NCI-H510A treated with DMSO at 0.1 percent for 48 hours (cell line): ENCODE measurements at regions not wholly inside any gene's neighbourhood (a gene's known extent, or its start where the extent isn't known, plus 50 kb on each side); places are given as distances from the start of the nearest gene placed in this dataset.
"Not testable (repeated sequence)": the region's sequence is repeated elsewhere in the genome, so short reads cannot be mapped to it uniquely, and the experiment has no call there.

Source experiments
- DNase-seq: peaks from one replicate; lab custom pipeline; 2025; lab: John Stamatoyannopoulos, UW

DNA sequence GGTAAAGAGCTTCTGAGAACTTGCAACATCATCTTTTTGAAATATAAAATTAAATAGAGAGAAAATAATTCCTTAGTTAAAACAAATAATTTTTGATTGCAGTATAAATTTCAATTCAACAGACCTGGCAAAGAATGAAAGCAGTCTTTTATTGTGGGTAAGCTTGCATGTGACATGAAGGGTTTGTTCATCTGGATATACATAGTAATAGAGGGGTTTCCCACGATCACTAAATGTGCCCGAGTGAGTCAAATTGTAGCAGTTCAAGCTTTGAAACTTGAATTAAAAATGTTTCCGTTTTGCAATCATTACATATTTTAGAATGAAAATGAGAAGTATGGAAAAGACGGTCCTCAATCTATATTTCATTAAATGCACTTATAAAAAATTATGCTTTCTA, 658.4 kb upstream of the MBL2 start:
- no peak for DNase-seq

DNA sequence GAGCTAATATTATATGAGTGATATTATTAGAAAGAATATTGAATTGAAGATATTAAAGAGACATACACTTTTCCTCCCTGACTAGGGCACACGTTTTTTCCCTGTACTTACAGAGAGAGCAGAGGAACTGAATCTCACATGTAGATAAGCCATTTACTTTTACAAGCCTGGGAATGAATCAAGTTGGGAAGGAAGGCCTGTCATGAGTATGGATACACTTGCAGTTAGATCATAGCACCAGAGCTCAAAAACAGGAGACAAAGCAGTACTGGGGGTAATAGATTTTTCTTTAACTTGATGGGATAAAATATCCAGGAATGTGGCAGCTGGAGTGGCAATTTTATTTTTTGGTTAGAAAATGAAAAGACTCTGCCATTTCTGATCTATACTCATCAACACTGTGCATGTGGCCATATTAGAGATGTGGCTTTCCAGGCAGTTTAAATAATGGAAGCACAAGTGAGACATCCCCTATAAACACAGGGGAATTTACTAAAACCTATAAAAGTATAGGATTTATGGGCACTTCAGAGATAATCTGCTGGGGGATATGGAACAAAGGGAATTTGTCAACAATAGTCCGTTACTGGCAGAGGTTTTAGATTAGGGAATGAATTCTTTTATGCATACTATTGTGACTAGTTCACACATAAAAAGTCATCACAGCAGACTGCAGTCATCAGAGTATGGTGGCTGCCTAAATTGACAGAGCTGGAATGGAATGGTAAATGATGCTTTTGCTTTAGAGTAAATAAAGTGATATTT, 657.7 kb upstream of the MBL2 start:
- DNase-seq = no peak

- no peak for DNase-seq
Measured at GRCh38 chr10:53422223-53422888, 649.8 kb upstream of the MBL2 start.

- no peak for DNase-seq
Measured at GRCh38 chr10:53412651-53413050, 640.1 kb upstream of the MBL2 start.

GRCh38 chr10:53406532-53406931, 633.9 kb upstream of the MBL2 start:
- DNase-seq = no peak

DNA sequence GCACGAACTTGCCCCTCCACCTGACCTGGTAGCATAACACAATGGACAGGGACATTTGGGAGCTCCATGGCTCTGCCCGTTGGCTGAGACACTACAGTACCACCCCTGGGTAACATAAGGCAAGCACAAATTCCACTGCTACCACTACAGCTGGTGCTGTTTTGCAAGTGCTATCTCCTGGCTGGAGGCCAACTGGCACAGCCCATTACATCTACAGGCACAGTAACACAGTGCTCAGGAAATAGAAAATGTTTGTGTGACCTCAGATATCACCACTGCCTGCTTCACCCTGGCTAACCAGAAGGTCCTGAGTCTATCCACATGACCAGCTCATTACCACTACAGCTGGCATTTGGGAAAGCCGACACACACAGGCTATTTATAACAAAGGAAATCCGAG, 631.1 kb upstream of the MBL2 start:
- peak; percentile 2 for DNase-seq

DNA sequence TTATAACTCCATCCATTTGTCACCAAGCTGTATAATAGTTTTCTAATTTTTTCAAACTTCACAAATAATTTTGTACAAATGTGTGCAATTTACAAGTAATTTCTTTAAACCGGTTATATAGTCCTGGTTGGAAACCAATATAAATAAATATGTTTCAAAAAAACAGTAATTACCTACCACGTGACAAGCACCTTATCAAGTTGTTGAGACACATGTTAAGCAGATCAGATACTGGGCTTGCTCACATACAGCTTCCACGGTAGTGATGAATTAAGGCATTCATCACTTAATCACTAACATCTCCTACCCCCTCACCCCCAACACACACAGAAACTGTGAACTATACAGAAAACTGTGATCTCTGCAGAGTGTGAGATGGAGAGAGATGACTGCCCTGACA, 630.0 kb upstream of the MBL2 start:
- DNase-seq = no peak

DNA sequence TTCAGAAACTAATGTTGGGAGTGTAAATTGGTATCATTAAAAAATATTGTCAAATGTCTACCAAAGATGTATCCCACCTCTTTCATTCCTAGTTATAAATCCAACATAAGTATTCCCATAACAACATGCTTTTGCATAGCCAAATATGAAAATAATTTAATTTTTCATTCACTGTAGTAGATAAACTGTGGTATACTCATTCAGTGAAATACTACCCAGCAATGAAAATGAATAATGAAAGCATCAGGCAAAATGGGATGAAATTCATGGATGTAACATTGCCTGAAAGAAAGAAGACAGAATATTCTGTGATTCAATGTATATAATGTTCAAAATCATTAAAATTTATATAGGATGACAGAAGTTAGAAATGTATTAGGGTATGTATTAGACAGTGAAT, 629.0 kb upstream of the MBL2 start:
- DNase-seq = no peak

GRCh38 chr10:53396876-53397275, 624.3 kb upstream of the MBL2 start:
- DNase-seq = no peak

DNA sequence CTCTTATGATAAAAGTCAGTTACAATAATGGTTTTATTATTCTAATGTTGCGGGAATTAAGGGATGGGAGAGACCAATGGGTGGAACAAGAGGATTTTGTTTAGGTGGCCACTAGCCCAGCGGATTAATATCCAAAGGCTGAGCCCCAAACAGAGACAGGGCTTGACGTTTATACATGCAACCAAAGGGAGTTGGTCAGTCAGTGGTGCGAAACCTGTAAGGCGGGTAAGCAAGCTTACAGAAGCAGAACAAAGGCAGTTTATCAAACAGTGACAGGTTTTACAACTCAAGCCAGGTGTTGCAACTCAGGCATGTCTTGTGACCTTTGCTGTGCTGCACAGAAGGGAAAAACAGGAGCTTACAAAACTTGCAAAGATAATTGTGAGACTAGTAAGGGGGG, 622.9 kb upstream of the MBL2 start:
- no peak for DNase-seq

DNA sequence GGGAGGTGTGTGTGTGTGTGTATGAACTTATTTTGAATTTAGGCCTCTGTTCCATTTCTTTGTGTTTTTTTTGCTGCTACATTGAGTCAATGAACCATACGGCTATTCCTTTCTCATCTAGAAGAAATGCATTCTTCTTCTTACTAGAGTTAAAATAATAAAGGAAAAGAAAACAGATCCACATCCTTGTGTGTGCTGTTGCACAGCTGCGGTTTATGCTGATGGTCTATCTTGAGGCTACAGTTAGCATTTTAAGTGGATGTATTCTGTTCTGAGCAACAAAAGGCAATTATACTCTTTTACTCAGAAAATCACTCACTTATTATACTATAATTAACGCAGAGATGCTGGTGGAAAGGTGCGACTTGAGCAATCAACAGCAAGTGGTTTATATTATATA, 615.0 kb upstream of the MBL2 start:
- DNase-seq = no peak

DNA sequence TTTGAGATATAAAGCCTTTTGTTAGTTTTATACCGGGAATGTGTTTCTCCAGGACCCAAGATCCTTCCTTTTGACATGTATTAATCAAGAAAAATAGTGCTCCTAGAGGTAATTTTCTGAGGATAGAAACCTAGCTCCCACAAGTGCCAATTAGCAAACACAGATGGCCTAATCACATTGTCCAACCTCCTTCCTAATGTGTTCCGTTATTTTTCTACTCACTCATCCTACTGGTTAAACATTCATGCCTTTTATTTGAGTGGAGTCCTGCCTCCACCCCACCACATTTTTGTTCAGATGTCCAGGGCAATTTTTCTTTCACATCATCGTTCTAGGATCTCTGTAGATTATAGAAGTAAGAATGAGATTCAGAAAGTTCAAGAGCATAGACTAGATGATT, 610.0 kb upstream of the MBL2 start:
- DNase-seq = no peak

- DNase-seq = no peak
Measured at GRCh38 chr10:53379956-53380355, 607.4 kb upstream of the MBL2 start.

DNA sequence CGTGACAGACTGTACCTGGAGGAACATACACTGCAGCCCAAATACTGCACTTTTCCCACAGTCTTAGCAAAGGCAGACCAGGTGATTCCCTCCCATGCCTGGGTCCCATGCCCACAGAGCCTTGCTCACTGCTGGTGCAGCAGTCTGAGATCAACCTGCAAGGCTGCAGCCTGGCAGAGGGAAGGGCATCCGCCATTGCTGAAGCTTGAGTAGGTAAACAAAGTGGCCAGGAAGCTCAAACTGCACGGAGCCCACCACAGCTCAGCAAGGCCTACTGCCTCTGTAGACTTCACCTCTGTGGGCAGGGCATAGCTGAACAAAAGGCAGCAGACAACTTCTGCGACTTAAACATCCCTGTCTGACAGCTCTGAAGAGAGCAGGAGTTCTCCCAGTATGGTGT, 597.8 kb upstream of the MBL2 start:
- no peak for DNase-seq

GRCh38 chr10:53361936-53362335, 589.4 kb upstream of the MBL2 start:
- no peak for DNase-seq

DNA sequence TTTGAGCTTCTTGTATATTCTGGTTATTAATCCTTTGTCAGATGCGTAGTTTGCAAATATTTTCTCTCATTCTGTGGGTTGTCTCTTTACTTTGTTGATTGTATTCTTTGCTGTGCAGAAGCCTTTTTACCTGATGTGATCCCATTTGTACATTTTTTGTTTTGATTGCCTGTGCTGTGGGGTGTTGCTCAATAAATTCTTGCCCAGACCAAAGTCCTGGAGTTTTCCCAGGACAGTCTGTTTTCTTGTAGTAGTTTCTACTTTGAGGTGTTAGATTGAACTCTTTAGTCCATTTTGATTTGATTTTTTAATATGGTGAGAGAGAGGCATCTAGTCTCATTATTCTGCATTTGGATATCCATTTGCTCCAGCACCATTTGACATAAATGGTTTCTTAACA, 588.7 kb upstream of the MBL2 start:
- no peak for DNase-seq

DNA sequence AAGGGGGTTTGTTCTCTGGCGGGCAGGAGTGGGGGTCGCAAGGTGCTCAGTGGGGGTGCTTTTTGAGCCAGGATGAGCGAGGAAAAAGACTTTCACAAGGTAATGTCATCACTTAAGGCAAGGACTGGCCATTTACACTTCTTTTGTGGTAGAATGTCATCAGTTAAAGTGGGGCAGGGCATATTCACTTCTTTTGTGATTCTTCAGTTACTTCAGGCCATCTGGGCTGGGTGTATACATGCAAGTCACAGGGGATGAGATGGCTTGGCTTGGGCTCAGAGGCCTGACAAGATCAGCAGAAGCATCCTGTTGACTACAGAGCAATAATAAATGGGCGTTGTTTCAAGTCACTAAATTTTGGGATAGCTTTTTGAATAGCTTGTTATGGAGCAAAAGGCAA, 586.4 kb upstream of the MBL2 start:
- DNase-seq = not testable (repeated sequence)

GRCh38 chr10:53358536-53358935, 586.0 kb upstream of the MBL2 start:
- no peak for DNase-seq

- no peak for DNase-seq
Measured at GRCh38 chr10:53357587-53357986, 585.0 kb upstream of the MBL2 start.

DNA sequence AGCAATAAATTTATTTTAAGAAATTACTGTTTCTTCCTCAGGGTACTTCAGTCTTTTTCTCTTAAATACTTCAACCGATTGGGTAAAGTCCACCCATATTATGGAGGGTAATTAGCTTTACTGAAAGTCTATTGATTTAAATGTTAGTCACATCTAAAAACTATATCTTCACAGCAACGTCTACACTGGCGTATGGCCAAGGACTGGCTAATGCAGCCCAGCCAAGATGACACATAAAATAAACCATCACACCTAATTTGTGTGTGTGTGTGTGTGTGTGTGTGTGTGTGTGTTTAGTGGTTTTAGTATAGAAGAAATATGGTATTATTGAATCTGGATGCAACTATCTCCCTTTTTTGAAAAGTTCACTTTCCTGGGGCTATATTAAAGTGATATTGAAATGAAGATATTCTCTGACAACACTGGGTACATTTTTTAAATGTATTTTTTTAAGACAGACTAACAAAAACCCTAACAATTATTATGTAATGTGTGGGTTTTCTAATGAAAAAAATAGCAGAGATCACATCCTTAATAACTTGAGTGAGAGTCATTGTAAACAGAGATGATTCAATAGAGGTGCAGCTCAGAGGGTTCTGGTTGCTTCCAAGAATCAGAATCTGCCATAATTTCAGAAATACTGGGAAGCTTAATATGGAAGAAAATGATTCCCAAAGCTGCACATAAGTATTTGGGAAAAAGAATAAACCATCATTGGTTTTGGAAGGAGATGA, 584.2 kb upstream of the MBL2 start:
- DNase-seq = no peak

GRCh38 chr10:53342531-53342930, 569.9 kb upstream of the MBL2 start:
- DNase-seq = not testable (repeated sequence)

DNA sequence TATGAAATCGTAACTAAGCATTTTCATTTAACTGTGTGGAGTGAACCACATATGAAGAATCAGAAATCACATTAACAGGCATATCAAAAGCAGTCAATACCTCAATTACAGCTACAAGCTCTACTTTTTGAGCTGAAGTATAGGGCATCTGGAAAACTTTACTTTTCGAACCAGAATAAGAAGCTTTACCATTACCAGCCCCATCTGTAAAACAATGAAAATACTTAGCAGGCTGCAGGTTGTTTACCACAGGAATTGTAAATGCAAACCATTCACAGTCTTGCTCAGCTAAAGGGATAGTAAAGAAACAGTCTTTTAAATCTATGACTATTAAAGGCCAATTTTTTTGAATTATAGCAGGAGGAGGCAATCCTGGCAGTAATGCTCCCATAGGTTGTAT, 565.6 kb upstream of the MBL2 start:
- not testable (repeated sequence) for DNase-seq

- not testable (repeated sequence) for DNase-seq
Measured at GRCh38 chr10:53335803-53336422, 563.3 kb upstream of the MBL2 start.
